GM19239 (cell line): ENCODE measurements at regions not wholly inside any gene's neighbourhood (a gene's known extent, or its start where the extent isn't known, plus 50 kb on each side); places are given as distances from the start of the nearest gene placed in this dataset.

Experiments used
- DNase-seq: peaks from one replicate; pipeline ENCODE4 v3.0.0; 2011; ENCODE audit warnings: low spot score; ENCODE audit not compliant: insufficient read length
- FAIRE-seq: peaks from 2 replicates; lab custom pipeline; 2011; peaks lifted over from hg19 to GRCh38; lab: Jason Lieb, UNC

GRCh38 chr9:86767373-86767772 is 179.9 kb downstream of the GAS1 start:
- DNase-seq (no peak), FAIRE-seq (no peak)

DNA sequence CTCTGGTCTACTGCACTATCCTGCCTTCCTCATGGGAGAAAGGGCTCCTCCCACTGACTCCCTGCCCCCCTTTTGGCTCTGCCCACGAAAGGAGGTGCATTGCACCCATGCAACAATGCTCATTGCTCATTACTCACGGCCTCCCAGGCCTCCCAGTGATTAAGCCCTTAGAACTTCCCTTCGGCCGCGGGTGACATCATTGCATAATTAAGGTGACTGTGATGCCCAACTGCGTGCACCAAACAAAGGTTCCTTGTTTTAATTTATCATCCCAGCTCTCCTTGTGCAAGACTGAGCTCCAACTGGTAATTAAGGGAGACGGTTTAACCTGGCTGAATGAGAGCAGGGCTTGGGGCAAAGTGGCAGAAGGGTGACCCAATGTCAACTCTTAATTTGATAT is 180.4 kb downstream of the GAS1 start:
- FAIRE-seq (no peak), DNase-seq (no peak)

- DNase-seq (no peak), FAIRE-seq (no peak)
Measured at GRCh38 chr9:86766511-86766910, 180.8 kb downstream of the GAS1 start.

GRCh38 chr9:86765746-86766430 is 181.4 kb downstream of the GAS1 start:
- FAIRE-seq, result no peak
- no peak for DNase-seq

GRCh38 chr9:86764671-86765343 is 182.5 kb downstream of the GAS1 start:
- DNase-seq (no peak), FAIRE-seq (no peak)

GRCh38 chr9:86764221-86764624 is 183.1 kb downstream of the GAS1 start:
- FAIRE-seq (no peak), DNase-seq (no peak)

DNA sequence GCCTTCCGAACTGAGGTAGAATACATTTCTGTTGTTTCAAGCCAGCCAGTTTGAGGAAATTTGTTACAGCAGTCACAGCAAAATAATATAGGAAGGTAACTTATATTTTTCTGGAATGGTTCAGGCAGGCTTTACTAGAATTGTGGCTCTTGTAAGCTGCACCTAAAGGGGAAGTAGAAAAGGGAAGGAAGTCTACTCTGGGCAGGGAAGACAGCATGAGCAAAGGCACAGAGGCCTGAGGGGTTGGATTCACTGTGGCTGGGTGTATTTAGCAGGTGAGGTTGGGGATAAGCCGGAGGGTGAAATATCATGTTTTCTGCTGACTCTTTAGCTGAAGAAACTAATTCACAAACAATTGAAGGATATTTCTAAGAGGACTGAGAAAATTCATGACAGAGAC is 183.5 kb downstream of the GAS1 start:
- DNase-seq (no peak), FAIRE-seq (no peak)

- no peak for DNase-seq
- FAIRE-seq, result no peak
Measured at GRCh38 chr9:86757382-86757720, 190.0 kb downstream of the GAS1 start.

- no peak for FAIRE-seq
- DNase-seq, result no peak
Measured at GRCh38 chr9:86756576-86757381, 190.5 kb downstream of the GAS1 start.

DNA sequence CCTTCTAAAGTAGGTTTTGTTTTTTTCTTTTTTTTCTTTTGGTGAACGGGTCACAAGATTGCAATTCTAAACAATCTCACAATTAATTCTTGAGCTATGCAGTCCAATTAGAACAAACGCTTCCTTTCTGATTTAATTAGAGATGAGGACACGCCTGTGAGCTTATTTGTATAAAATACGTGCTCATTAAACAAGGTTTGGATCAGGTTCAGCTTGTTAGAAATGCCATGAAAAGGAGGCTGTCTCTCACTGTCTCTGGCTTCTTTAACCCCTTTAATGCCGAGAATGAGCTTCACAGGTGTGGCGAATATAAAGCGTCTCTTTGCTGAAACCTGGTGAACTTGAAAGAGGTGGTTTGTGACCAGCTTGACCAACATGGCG is 191.8 kb downstream of the GAS1 start:
- DNase-seq (no peak), FAIRE-seq (no peak)

DNA sequence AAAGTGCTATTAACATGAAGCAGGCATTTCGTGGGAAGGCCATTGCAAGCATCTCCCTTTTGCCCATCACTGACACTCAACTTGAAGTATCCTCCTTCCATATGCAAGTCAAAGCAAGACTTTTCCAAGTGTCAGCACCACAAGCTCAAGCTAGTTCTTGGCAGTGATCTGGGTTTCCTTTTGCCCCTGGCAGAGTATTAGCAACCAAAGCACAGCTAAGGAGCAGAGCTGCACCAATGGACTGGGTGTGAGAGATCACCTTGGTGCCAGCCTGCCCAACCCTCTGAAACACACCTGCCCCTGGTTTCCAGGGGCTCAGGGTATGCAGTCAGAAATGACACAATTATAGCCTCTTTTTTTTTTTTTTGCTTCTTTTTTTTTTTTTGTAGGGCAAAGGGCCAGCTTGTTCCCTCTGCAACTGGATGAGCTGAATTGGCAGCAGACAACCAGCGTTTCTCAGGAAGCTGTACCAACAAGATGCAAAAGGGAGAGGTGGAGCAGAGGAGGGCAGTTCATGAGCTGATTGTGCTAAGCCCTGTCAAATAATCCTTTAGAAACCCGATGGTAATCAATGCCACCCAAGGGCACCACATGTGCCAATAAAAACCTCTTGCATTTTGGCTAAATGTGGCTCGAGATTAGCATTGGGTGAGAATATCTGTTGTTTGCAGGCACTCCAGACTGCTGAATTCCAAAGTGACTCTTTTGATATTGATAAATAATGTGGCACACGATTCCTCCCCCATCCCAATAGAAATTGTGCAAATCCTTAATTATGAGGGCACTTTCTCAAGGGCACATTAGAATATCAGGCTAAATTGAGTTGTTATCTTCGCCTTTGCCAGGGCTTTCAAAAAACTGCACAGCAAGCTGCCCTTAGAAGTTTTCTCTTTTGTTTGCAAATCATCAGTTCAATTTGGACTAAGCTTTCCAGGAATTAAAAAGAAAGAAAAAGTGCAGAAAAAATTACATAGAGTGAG is 192.4 kb downstream of the GAS1 start:
- DNase-seq (no peak), FAIRE-seq (no peak)

DNA sequence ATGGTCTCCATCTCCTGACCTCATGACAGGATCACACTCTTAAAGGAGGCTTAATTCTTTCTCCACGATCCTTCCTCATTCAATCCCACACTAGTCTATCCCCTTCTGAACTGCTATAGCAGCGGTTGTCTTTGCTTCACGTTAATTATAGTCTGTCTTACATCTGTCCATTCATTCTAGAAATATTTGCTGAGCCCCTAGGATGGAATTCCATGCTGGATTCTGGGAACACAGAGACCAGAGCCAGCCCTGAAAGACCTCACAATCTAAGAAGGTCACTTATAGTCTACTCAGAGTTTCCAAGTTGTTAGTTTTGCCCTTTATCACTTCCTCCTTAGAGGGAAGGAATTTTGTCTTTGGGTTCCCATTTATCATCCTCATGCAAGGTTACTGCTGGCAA is 193.5 kb downstream of the GAS1 start:
- DNase-seq, result no peak
- no peak for FAIRE-seq

DNA sequence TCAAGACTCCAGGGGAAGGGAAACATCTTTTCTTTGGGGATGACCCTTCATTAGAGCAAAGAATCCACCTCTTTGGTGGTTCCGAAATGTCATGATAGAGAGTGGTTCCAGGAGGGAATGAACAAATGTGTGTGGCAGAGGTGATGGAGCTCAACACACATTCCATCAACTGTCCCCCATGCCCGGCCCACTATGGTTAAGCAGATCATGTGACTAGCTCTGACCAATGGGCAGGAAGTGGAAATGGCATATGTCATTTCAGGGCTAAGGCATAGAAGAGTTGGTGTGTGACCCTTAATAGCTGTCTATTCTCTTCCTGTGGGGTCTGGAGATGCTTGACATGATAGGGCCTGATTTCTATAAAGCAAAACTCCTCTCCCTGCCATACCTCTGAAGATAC is 194.6 kb downstream of the GAS1 start:
- DNase-seq (no peak), FAIRE-seq (no peak)

GRCh38 chr9:86751956-86752355 is 195.3 kb downstream of the GAS1 start:
- FAIRE-seq, result no peak
- DNase-seq, result no peak

- DNase-seq (no peak), FAIRE-seq (no peak)
Measured at GRCh38 chr9:86751207-86751606, 196.1 kb downstream of the GAS1 start.

DNA sequence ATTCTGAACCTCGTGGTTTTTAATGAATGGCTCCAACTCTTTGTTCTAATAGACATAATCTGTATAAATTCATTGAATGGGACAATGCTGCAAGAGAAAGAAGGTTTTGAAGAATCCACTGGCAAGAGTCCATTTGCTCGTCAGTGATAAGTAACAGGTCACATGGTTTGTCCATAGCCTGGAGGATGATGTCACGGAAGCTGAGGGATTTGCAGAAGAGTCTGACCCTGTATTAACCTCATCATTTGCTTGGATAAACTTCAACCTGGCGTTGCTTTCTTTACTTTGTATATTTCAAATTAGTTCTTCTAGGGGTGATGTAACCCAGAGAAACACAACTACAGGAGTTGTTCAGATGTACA is 197.4 kb downstream of the GAS1 start:
- DNase-seq, result no peak
- no peak for FAIRE-seq

DNA sequence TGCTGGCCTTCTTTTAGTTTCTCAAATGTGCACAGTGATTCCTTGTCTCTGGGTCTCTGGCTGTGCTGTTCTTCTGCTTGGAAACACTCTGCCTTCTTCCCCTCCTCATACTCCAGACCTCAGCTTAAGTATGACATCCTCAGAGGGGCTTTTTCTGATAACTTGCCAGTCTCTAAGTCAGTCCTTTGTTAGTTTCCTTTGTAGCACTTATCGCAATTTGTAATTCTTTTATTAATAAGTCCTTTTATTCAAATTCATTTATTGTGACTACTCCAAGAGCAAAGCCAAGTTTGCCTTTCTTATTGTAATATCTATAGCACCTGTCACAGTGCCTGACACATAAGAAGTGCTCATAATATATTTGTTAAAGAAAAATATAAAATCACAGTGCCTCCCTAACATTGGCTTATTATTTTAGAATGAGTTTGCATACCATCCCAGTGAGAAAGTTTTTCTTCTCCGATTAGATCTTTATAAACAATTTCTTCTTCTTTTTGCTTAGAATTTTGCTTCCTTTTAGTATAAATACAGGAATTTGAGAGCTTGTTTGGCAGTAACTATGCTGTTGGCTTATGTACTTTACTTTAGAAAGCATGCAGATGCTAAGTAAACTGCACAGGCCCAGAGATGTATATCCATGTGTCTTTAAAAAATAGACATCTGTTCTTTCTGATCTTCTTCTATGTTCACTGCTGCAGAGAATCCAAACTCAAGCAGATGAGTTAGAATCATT is 198.0 kb downstream of the GAS1 start:
- no peak for FAIRE-seq

GRCh38 chr9:86747711-86748110 is 199.6 kb downstream of the GAS1 start:
- DNase-seq (no peak), FAIRE-seq (no peak)

More for the DNA sequence above, 198.0 kb downstream of the GAS1 start:
- DNase-seq, result no peak

- FAIRE-seq (no peak), DNase-seq (no peak)
Measured at GRCh38 chr9:86741311-86742208, 205.7 kb downstream of the GAS1 start.
